ENCODE measurements at regions not wholly inside any gene's neighbourhood (a gene's known extent, or its start where the extent isn't known, plus 50 kb on each side); places are given as distances from the start of the nearest gene placed in this dataset.

- TF ChIP-seq EZH2phosphoT487 (IDR thresholded peaks at IDR 0.05; ENCODE audit: borderline replicate concordance, low read depth, low read length) (no peak), CTCF (conservative IDR thresholded peaks at IDR 0.05; ENCODE audit: low read length) (no peak)
- intact Hi-C loops (cut with micrococcal nuclease; ENCODE audit: unreplicated experiment), result no loop called here
- ChIA-PET POLR2A (interaction anchor here (0.7 to 1.0 kb wide), 2 partner anchors 9 to 153 kb away, joined by 3 to 5 read pairs; no protein-coding TSS in a partner anchor), CTCF (ENCODE audit: unreplicated experiment) (no interaction called here)
- H3K4me3 ChIP-seq (ENCODE audit: low read depth, low read length, poor library complexity, severe bottlenecking), result no peak overlapping the region
- peaks cover 8% of the 10 kb centered on the region for H3K4me1 ChIP-seq (ENCODE audit: insufficient read depth, low read length, poor library complexity, severe bottlenecking)
- no peak overlapping the region for H3K27ac ChIP-seq (ENCODE audit: low read depth, low read length, poor library complexity, severe bottlenecking)
- H3K36me3 ChIP-seq (ENCODE audit: insufficient read depth, low read length), result no peaks in the 10 kb centered on the region
- no peak overlapping the region for H3K4me2 ChIP-seq (ENCODE audit: low read length)
- no peaks in the 10 kb centered on the region for H3K9me2 ChIP-seq (ENCODE audit: insufficient read depth, low read length)
- H4K20me1 ChIP-seq (ENCODE audit: insufficient read depth, low read length), result no peaks in the 10 kb centered on the region
- H2AFZ ChIP-seq (ENCODE audit: low read length), result no peak overlapping the region
- no peaks in the 10 kb centered on the region for H3K9me3 ChIP-seq (ENCODE audit: low read length)
- no TSS peak for BruUV-seq (replicated peaks)
- DNase-seq (ENCODE audit: low spot score), result no peak
- no peaks in the 10 kb centered on the region for H3K79me2 ChIP-seq (ENCODE audit: insufficient read depth, low read depth, low read length)
Measured at GRCh38 chr1:19591482-19592091, 52.5 kb upstream of the NBL1 start.

- DNase-seq (ENCODE audit: low spot score), result no peak
- POLR2A ChIA-PET, result no interaction called here
- no peaks in the 10 kb centered on the region for H3K4me1 ChIP-seq (ENCODE audit: insufficient read depth, low read length, poor library complexity, severe bottlenecking)
Measured at GRCh38 chr1:19585507-19585906, 58.6 kb upstream of the NBL1 start.

More at GRCh38 chr1:19585507-19585906, 58.6 kb upstream of the NBL1 start:
- intact Hi-C loops (cut with micrococcal nuclease; ENCODE audit: unreplicated experiment), result no loop called here
- no peak overlapping the region for H3K4me2 ChIP-seq (ENCODE audit: low read length)
- H3K79me2 ChIP-seq (ENCODE audit: insufficient read depth, low read depth, low read length), result no peaks in the 10 kb centered on the region
- H4K20me1 ChIP-seq (ENCODE audit: insufficient read depth, low read length), result no peaks in the 10 kb centered on the region
- CTCF ChIA-PET (ENCODE audit: unreplicated experiment), result no interaction called here
- no peaks in the 10 kb centered on the region for H3K9me2 ChIP-seq (ENCODE audit: insufficient read depth, low read length)
- TF ChIP-seq EZH2phosphoT487 (IDR thresholded peaks at IDR 0.05; ENCODE audit: borderline replicate concordance, low read depth, low read length) (no peak), CTCF (conservative IDR thresholded peaks at IDR 0.05; ENCODE audit: low read length) (no peak)
- no TSS peak for BruUV-seq (replicated peaks)
- no peak overlapping the region for H3K4me3 ChIP-seq (ENCODE audit: low read depth, low read length, poor library complexity, severe bottlenecking)
- H3K9me3 ChIP-seq (ENCODE audit: low read length), result no peaks in the 10 kb centered on the region
- H3K27ac ChIP-seq (ENCODE audit: low read depth, low read length, poor library complexity, severe bottlenecking), result no peak overlapping the region
- H3K36me3 ChIP-seq (ENCODE audit: insufficient read depth, low read length), result no peaks in the 10 kb centered on the region
- no peak overlapping the region for H2AFZ ChIP-seq (ENCODE audit: low read length)

All from OCI-LY7 (cell line).